Erythroblast (primary cell): ENCODE measurements at regions not wholly inside any gene's neighbourhood (a gene's known extent, or its start where the extent isn't known, plus 50 kb on each side); places are given as distances from the start of the nearest gene placed in this dataset.

Source experiments
- DNase-seq, 2 experiments: peaks; one replicate each; lab custom pipeline; 2025; lab: John Stamatoyannopoulos, UW
- GATA1 ChIP-seq: IDR thresholded peaks from 2 replicates; pipeline ENCODE4 v1.6.1; 2011; ENCODE audit warnings: low read depth, mild to moderate bottlenecking, control low read depth, low read length, moderate library complexity
- POLR2A ChIP-seq: IDR thresholded peaks from 2 replicates; pipeline ENCODE4 v1.6.1; 2011; ENCODE audit warnings: mild to moderate bottlenecking, low read length

DNA sequence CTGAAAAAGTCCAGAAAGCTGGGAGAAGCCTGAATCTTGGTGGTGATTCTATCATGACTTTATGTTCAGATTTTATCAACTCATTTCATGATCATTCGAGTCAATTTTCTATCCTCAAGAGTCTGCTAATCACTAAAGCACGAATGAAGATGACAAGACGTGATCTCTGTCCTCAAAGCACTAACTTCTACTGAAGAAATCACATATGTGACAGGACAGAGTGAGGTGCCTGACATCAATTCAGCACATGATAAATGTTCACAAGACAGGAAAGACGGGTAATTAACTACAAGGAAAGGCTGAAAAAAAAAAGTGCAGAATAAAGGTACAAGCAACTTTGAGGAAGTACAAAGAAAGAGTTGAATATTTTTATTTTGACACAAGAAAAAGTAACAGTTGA lies 487.1 kb downstream of the EFNB2 start:
- TF ChIP-seq POLR2A (no peak), GATA1 (no peak)
- DNase-seq = no peak

DNA sequence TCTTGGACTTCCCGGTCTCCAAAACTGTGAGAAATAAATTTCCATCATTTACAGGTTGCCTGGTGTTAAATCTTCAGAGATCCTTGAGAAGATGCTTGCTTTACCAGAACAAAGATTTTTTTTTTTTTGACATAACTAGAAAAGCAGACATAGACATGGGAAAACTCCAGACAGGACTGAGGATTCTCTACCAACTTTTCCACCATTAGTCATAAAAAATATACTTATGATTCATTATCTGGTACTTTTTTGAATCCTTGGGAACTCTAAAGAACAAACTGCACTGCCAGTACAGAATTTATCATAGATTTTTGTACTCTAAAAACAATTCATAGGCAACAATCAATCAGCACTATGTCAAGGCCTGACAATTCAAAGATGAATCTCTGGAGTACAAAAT lies 487.6 kb downstream of the EFNB2 start:
- no peak for DNase-seq
- TF ChIP-seq GATA1 = no peak
- TF ChIP-seq POLR2A = no peak

DNA sequence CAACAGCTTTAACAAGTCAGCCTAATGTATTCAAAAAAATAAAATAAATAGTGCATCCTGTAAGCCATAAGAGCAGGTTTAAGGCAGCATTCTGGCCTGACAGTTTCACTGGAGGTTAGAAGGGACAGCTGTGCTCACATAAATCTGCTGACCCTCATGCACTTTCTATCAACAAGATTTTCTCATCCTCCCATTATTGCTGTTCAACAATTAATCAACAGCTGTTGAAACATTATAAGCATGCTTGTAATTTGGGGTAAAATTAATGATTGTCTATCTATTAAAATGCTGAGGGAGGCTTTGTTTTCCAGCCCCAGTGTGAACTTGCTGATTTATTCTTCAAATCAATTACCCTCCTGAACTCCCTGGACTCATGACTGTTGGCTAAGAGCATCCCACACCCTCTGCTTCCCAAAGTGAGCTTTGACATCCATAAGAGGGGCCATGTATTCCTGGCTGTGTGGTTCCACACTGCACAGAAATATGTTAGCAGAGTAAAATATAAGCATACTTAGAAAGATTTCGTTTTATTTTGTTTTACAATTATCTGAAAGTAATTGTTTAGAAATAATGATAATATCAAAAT lies 492.4 kb downstream of the EFNB2 start:
- DNase-seq = no peak

DNA sequence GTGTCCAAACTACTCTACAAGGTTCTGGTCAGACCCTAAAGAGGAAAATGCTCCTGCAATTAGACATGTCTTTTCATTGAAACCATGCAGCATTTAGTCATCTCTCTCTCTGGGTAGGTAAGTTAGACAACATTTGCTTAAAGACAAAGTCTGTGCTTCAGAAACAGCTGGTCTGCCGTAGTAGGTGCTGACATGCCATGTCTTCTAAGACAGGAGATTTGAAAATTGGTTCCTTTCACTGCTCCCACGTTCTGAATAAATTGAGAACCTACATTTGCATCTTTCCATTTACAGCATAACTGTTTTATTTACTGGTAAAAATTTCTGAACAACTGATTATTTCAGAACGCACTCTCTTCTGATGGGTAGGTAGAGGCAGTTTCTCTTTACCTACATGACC lies 494.0 kb downstream of the EFNB2 start:
- TF ChIP-seq POLR2A (no peak), GATA1 (no peak)
- DNase-seq = no peak

More for the DNA sequence above, 492.4 kb downstream of the EFNB2 start:
- TF ChIP-seq POLR2A (no peak), GATA1 (no peak)

DNA sequence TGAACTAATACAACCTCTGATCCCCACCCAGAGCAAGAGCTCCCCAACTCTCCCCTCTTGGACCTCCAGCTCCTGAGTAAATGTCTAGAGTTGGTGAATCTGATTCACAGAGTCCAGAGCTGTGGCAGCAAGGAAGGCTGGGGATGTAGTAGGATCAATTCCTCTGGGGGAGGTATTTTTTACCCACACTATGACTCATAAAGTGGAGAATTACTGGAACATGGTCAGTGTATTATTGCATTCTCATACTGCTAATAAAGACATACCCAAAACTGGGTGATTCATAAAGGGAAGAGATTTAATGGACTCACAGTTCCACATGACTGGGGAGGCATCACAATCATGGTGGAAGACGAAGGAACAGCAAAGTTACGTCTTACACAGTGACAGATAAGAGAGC lies 496.7 kb downstream of the EFNB2 start:
- TF ChIP-seq GATA1 = no peak
- TF ChIP-seq POLR2A = no peak
- DNase-seq = no peak

DNA sequence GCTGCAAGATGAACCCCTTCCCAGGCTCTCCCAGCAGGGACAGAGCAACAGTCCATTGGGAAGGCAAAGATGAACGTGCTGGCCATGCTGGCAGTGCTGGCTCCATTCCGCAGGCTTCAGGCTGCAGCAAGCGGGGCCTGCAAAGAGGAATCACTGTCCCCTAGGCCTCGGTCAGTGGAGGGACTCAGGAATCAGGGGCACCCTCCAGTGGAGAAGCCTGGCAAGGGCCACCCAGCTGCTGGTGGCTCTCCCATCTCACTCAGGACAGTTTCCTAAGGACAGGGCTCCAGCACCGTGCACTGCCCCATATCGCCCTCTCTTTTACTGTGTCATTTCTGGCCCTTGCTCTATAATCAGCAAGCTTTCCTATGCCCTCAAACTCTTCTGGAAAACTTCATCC lies 498.6 kb downstream of the EFNB2 start:
- TF ChIP-seq POLR2A = no peak
- no peak for TF ChIP-seq GATA1
- DNase-seq = no peak

DNA sequence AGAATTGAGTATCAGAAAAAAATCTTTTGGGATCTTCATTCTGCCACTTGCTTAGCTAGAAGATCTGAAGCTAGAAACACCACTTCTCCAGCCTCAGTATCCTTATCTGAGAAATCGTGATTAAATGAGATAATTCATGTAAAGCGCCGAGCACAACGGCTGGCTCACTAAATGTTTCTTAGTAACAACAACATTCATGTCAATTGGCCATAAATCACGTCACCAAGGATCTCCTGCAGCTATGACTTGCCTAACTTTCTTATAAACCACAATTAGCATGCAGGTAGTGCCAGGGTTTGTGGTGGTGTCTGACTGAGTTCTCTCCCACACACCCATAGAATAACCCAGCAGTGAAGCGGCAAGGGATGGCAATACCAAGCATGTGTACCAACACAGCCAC lies 501.3 kb downstream of the EFNB2 start:
- no peak for DNase-seq
- TF ChIP-seq POLR2A = no peak
- TF ChIP-seq GATA1 = no peak

DNA sequence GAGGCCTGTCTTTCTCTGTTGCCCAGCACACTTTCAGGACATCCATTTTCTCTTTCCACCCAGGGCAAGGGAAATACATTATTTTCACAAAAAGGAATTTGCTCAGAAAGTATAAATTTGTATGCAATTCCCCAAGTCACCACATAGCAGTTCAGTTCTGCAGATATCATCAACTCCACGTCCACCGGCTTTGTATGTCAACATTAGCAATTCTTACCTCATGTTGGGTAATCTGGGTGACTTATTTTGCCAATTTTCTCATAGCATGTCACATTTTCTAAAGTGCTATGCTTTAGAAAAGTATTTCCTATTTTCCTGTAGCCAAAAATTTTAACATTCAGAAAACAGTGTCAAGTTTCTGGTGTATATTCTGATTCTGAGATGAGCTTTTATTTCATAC lies 501.8 kb downstream of the EFNB2 start:
- no peak for DNase-seq

DNA sequence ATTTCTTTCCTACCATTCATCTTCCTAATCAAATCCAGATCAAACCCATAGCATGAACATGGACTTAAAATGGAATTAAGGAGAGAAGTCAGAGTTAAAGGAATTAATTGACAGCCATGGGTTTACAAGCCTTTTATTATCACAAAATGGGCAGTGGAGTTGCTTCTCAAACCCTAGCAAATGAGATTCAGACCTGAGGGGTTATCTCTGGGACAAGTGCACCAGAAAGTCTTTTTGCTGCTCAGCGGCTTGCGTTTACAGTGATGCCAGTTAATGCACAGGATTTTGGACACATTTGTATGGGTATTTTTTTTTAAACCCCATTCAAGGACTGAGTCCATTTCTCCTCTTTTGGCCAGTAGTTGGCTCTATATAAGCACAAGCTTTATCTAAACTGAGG lies 503.0 kb downstream of the EFNB2 start:
- TF ChIP-seq GATA1 = no peak
- TF ChIP-seq POLR2A = no peak
- no peak for DNase-seq

More for the DNA sequence above, 501.8 kb downstream of the EFNB2 start:
- TF ChIP-seq POLR2A (no peak), GATA1 (no peak)

DNA sequence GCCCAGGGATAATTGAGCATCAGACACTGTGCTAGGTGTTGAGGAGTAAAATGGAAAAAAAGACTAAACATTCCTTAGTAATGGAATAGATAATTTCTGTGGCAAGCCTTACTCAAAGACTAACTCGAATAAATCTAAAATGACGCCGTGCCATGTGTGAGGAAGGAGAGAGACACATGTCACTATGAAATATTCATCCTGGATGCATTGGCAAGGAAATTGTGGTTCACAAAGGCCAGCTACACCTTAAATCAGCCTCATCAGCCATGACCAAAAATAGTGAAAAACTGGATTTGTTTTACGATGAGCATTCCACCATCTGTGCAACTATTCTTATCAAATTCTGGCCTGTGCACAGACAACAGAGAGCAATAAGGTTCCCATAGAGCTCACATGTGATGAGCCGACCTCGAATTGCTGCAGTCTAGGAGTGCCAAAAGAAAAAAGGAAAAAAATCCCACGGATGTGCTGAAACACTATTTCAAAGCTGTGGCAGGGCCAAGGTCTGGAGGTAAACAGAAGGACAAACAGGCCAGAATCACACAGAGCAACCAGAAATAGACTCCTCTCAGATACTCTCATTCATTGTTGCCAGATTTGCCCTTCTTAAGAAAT lies 505.7 kb downstream of the EFNB2 start:
- no peak for DNase-seq
- TF ChIP-seq GATA1 (no peak), POLR2A (no peak)

DNA sequence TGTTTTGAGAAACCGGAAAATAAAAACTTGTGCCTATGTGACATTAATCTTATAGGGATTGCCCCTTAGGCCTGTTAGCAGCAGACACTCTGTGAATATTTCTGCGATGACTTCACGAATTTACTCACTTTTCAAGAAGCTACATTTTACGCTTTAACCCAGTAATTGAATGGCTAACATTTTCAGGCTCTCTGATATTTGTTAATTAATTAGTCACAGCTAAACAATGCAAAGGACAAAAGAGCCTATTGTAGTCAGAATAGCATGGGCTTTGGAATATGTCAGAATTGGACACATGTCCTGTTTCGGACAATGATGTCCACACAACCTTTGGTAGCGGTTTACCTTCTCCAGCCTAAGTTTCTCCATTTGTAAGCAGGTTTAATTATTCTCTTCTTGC lies 506.6 kb downstream of the EFNB2 start:
- no peak for DNase-seq
- no peak for TF ChIP-seq POLR2A
- TF ChIP-seq GATA1 = no peak

DNA sequence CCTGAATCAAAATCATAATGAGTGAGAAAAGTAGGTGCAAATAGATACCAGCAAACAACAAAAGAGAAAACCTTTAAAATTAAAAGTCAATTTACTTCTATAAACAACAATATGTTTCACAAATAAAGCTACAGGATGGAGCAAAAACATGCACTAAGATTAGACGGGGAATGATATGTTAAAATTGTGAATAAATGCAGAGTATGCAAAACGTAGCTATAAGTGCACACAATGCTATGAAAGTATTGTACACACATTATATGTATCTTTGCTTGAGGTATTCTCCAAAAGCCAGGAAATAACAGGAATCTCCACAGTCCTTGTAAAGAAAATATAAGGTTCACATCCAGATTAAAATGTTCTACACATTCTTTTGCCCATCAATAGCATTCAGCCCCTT lies 523.9 kb downstream of the EFNB2 start:
- TF ChIP-seq GATA1 (no peak), POLR2A (no peak)
- DNase-seq = no peak

DNA sequence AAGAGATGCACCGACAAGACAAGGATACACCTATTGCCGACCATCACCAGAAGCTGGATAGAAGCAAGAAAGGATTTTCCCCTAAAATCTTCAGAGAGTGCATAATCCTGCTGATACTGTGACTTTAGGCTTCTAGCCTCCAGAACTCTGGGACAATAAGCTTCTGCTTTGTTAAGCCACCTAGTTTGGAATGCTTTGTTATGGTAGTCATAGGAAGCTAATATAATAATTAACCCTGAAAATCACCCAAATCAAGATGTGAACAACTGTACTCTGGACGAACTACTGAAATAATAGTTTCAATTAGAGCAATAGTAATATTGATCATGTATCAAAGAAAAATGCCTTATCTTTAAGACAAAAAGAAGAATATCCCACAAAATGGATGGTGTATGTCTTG lies 524.6 kb downstream of the EFNB2 start:
- DNase-seq = no peak
- no peak for TF ChIP-seq POLR2A
- TF ChIP-seq GATA1 = no peak

DNA sequence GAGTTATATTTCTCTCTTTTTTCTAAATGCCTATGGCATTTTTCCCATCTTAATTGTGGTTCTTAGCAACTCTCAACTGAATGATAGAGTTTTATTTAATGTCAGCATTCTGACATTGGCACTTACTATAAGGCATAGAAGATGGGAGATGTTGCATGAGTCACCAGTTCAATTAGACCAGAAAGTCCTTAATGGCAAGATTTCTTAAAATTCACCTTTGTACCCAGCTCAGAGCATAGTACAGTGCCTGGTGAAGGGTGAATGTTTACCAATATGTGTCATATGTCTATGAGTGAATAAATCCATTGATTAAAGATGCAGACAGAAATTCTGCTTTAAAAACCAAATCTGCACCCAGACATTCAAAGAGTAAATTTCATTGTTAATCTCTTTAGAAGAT lies 526.9 kb downstream of the EFNB2 start:
- DNase-seq = no peak
- TF ChIP-seq POLR2A = no peak
- TF ChIP-seq GATA1 = no peak

DNA sequence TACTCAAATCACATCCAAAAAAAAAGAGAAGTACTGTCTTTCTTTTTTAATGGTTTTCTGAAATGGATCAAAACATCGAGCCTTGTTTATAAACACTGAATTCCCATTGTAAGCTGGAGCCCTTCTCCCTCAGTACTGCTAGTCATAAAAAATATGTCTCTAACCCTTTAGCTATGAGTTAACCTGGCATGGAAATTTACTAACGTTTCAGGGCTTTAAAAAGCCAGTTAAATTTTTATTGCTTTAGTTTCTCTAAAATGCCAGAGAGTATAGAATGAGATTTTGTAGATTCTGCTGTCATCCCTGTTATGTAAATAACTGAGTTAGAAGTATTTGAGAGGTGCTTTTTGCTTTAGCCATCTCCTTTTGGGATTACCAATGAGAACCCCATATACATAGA lies 528.3 kb downstream of the EFNB2 start:
- no peak for DNase-seq
- TF ChIP-seq GATA1 (no peak), POLR2A (no peak)
